Left lung (tissue), 4 donors: ENCODE measurements at regions not wholly inside any gene's neighbourhood (a gene's known extent, or its start where the extent isn't known, plus 50 kb on each side); places are given as distances from the start of the nearest gene placed in this dataset.
A peak's percentile ranks its signal among the peaks of the same experiment; 100 is the strongest.

Experiments
- ATAC-seq: fragments of 200-7000 bp; cut with Tn5 transposase; one replicate; pipeline ENCODE4 v1.9.1; 2020; ENCODE audit warnings: moderate library complexity
- DNase-seq, 4 donors: peaks; one replicate each; pipeline ENCODE4 v3.0.0-alpha.2; 2013 to 2020
- H3K27ac ChIP-seq, 2 donors: fragments of 200-600 bp; sonication (generic) in 1 of 2; one replicate each; pipeline versions ENCODE4 v1.5.0 to v1.8.0; 2020 to 2021
- H3K27me3 ChIP-seq, 2 donors: fragments of 200-600 bp; sonication (generic) in 1 of 2; one replicate each; pipeline versions ENCODE4 v1.5.0 to v1.8.0; 2020 to 2021
- H3K36me3 ChIP-seq, 2 donors: fragments of 200-600 bp; sonication (generic) in 1 of 2; one replicate each; pipeline versions ENCODE4 v1.5.0 to v1.8.0; 2020 to 2021
- H3K4me1 ChIP-seq, 2 donors: fragments of 200-600 bp; one replicate each; pipeline ENCODE4 v1.8.0; 2021
- H3K4me3 ChIP-seq, 2 donors: fragments of 200-600 bp; sonication (generic) in 1 of 2; one replicate each; pipeline versions ENCODE4 v1.5.0 to v1.8.0; 2020 to 2021; ENCODE audit warnings: mild to moderate bottlenecking in 1 of 2
- H3K9me3 ChIP-seq, 2 donors: fragments of 200-600 bp; sonication (generic) in 1 of 2; one replicate each; pipeline versions ENCODE4 v1.5.0 to v1.8.0; 2020 to 2021
- CTCF ChIP-seq, 2 donors: fragments of 200-600 bp; sonication (generic) in 1 of 2; IDR thresholded peaks; one replicate each; pipeline versions ENCODE4 v1.5.0 to v1.8.0; 2021; ENCODE audit warnings: antibody characterized with exemption in 2 of 2
- intact Hi-C, 2 donors: fragments of 100-400 bp; cut with DNase I; formaldehyde crosslinking; loops; one replicate each; pipeline versions ENCODE4 v1.11.2 to v1.14.2; 2022
- donor health status: DM: no; HTN: yes; CAD: no.
- donor health status: DM: no; HTN: no; CAD: no.

GRCh38 chr9:129383561-129384490 lies 205.8 kb upstream of the IER5L start:
- peak; percentile 7 to 15 for TF ChIP-seq CTCF (IDR thresholded peaks at IDR 0.05)
- Histone ChIP-seq H3K36me3 (no peaks in the 10 kb centered on the region), H3K27ac (peak overlapping the region; percentile 94 to 98), H3K9me3 (no peaks in the 10 kb centered on the region), H3K4me3 (peak overlapping the region; percentile 37 to 52), H3K4me1 (peaks cover 7 to 33% of the 10 kb centered on the region in 2 donors), H3K27me3 (no peaks in the 10 kb centered on the region)
- ATAC-seq, result peak; percentile 84
- intact Hi-C loops, result no loop called here
- peak; percentile 81 to 94 (median 89) for DNase-seq

- Histone ChIP-seq H3K27ac (peak overlapping the region; percentile 94 to 98), H3K4me1 (peaks cover 7 to 33% of the 10 kb centered on the region in 2 donors), H3K9me3 (no peaks in the 10 kb centered on the region), H3K27me3 (no peaks in the 10 kb centered on the region), H3K4me3 (peak overlapping the region; percentile 37 to 52), H3K36me3 (no peaks in the 10 kb centered on the region)
- DNase-seq (peak in 3 of 4 donors; percentile 75 to 90 (median 87)), ATAC-seq (peak; percentile 86)
- intact Hi-C loops, result no loop called here
- TF ChIP-seq CTCF (IDR thresholded peaks at IDR 0.05), result no peak
These were observed 205.0 kb upstream of the IER5L start for GRCh38 chr9:129383019-129383560.

- H3K4me1 ChIP-seq, result peaks cover 7 to 33% of the 10 kb centered on the region in 2 donors
- TF ChIP-seq CTCF (IDR thresholded peaks at IDR 0.05), result no peak
- no peaks in the 10 kb centered on the region for H3K27me3 ChIP-seq
- no peaks in the 10 kb centered on the region for H3K36me3 ChIP-seq
- peak overlapping the region in 1 of 2 donors; percentile 52 for H3K4me3 ChIP-seq
- intact Hi-C loops, result no loop called here
- no peaks in the 10 kb centered on the region for H3K9me3 ChIP-seq
- peak in 3 of 4 donors; percentile 35 to 74 (median 52) for DNase-seq
- peak overlapping the region; percentile 94 to 98 for H3K27ac ChIP-seq
- peak; percentile 16 for ATAC-seq
These were observed 204.4 kb upstream of the IER5L start for GRCh38 chr9:129382281-129383018.

GRCh38 chr9:129381481-129381957 lies 203.5 kb upstream of the IER5L start:
- no peaks in the 10 kb centered on the region for H3K9me3 ChIP-seq
- H3K27me3 ChIP-seq, result no peaks in the 10 kb centered on the region
- peak in 1 of 4 donors; percentile 69 for DNase-seq
- no peak overlapping the region for H3K4me3 ChIP-seq
- H3K36me3 ChIP-seq, result no peaks in the 10 kb centered on the region
- no peak overlapping the region for H3K27ac ChIP-seq
- intact Hi-C loops, result no loop called here
- ATAC-seq, result no peak
- H3K4me1 ChIP-seq, result peaks cover 7 to 28% of the 10 kb centered on the region in 2 donors
- no peak for TF ChIP-seq CTCF (IDR thresholded peaks at IDR 0.05)
